Psoas muscle (tissue), 7 donors: ENCODE measurements at regions not wholly inside any gene's neighbourhood (a gene's known extent, or its start where the extent isn't known, plus 50 kb on each side); places are given as distances from the start of the nearest gene placed in this dataset.

Experiments
- ATAC-seq, 4 donors: fragments of 200-7000 bp; cut with Tn5 transposase; one replicate each; pipeline ENCODE4 v1.9.1; 2020; ENCODE audit warnings: moderate library complexity in 3 of 4, mild to moderate bottlenecking in 2 of 4
- DNase-seq, 2 donors: peaks; one replicate each; pipeline ENCODE4 v3.0.0-alpha.2; 2020
- H3K27ac ChIP-seq: fragments of 200-600 bp; one replicate; pipeline ENCODE4 v1.8.0; 2022
- H3K27me3 ChIP-seq, 3 donors: fragments of 200-600 bp in 1 of 3; one replicate each; pipeline versions ENCODE4 v1.6.1 to v1.8.0; 2013 to 2022; ENCODE audit warnings: low read length in 2 of 3, mild to moderate bottlenecking in 2 of 3, moderate library complexity in 1 of 3; ENCODE audit not compliant: insufficient read depth in 3 of 3
- H3K36me3 ChIP-seq, 2 donors: fragments of 200-600 bp in 1 of 2; one replicate each; pipeline versions ENCODE4 v1.6.1 to v1.8.0; 2013 to 2022; ENCODE audit warnings: low read depth in 1 of 2, mild to moderate bottlenecking in 1 of 2, moderate library complexity in 1 of 2; ENCODE audit not compliant: insufficient read depth in 1 of 2
- H3K4me1 ChIP-seq: fragments of 200-600 bp; one replicate; pipeline ENCODE4 v1.8.0; 2022
- H3K4me3 ChIP-seq: fragments of 200-600 bp; one replicate; pipeline ENCODE4 v1.8.0; 2022; ENCODE audit warnings: mild to moderate bottlenecking
- H3K9me3 ChIP-seq: fragments of 200-600 bp; one replicate; pipeline ENCODE4 v1.8.0; 2022
- CTCF ChIP-seq: fragments of 200-600 bp; IDR thresholded peaks from one replicate; pipeline ENCODE4 v1.8.0; 2022; ENCODE audit warnings: antibody characterized with exemption
- WGBS, 3 donors: extraction: QIAGEN DNeasy Blood & Tissue Kit; methylation state at CpG; one replicate each; pipeline versions ENCODE4 v1.1.6 to v1.1.7; 2013; 5-methylcytosine and 5-hydroxymethylcytosine counted together
- intact Hi-C, 2 donors: fragments of 100-400 bp; cut with DNase I; formaldehyde crosslinking; loops; one replicate each; pipeline versions ENCODE4 v1.11.0 to v1.14.2; 2022
- donor health status: healthy with polysubstance abuse.
- donor health status: DM: no; HTN: no; CAD: no; lungs with moderate emphysema.
- donor health status: Bipolar disorder and iron deficiency.
- donor health status: healthy.
- donor health status: DM: yes; HTN: yes; CAD: no.
- donor health status: DM: no; HTN: no; CAD: no.
- donor health status: DM: yes; HTN: yes; CAD: no.

- ATAC-seq (no peak), DNase-seq (no peak)
- WGBS, 3 donors = 94% methylated on average over 46 to 54 of the region's 54 CpGs
- Histone ChIP-seq H3K4me1 (no peaks in the 10 kb centered on the region), H3K36me3 (no peaks in the 10 kb centered on the region), H3K27ac (no peak overlapping the region), H3K4me3 (no peak overlapping the region), H3K27me3 (no peaks in the 10 kb centered on the region), H3K9me3 (no peaks in the 10 kb centered on the region)
- intact Hi-C loops = no loop called here
- TF ChIP-seq CTCF = no peak
Measured at GRCh38 chr7:22664988-22665798, 61.8 kb upstream of the IL6 start.

- intact Hi-C loops = no loop called here
- no peak for ATAC-seq
- WGBS, 3 donors = 87 to 90% (median 89%) methylated on average over 6 of the region's 6 CpGs
Measured at GRCh38 chr7:22663721-22664120, 63.3 kb upstream of the IL6 start.

GRCh38 chr7:22663357-22663718, 63.7 kb upstream of the IL6 start:
- Histone ChIP-seq H3K4me1 (no peaks in the 10 kb centered on the region), H3K4me3 (no peak overlapping the region), H3K27ac (no peak overlapping the region), H3K9me3 (no peaks in the 10 kb centered on the region), H3K36me3 (no peaks in the 10 kb centered on the region), H3K27me3 (no peaks in the 10 kb centered on the region)
- TF ChIP-seq CTCF = no peak
- 65 to 74% (median 73%) methylated on average over 2 of the region's 2 CpGs for WGBS, 3 donors
- ATAC-seq = no peak
- intact Hi-C loops = no loop called here
- no peak for DNase-seq

More at GRCh38 chr7:22663721-22664120, 63.3 kb upstream of the IL6 start:
- H3K27me3 ChIP-seq = no peaks in the 10 kb centered on the region
- no peak for DNase-seq
- H3K27ac ChIP-seq = no peak overlapping the region
- H3K36me3 ChIP-seq = no peaks in the 10 kb centered on the region
- H3K4me1 ChIP-seq = no peaks in the 10 kb centered on the region
- TF ChIP-seq CTCF = no peak
- H3K9me3 ChIP-seq = no peaks in the 10 kb centered on the region
- H3K4me3 ChIP-seq = no peak overlapping the region

GRCh38 chr7:22662556-22663356, 64.2 kb upstream of the IL6 start:
- ATAC-seq (no peak), DNase-seq (no peak)
- no peaks in the 10 kb centered on the region for H3K9me3 ChIP-seq
- no peaks in the 10 kb centered on the region for H3K36me3 ChIP-seq
- intact Hi-C loops = no loop called here
- no peak overlapping the region for H3K4me3 ChIP-seq
- no peaks in the 10 kb centered on the region for H3K4me1 ChIP-seq
- no peaks in the 10 kb centered on the region for H3K27me3 ChIP-seq
- 81 to 88% (median 84%) methylated on average over 3 of the region's 3 CpGs for WGBS, 3 donors
- H3K27ac ChIP-seq = no peak overlapping the region
- TF ChIP-seq CTCF = no peak
